Muscle of back (tissue), 3 donors: ENCODE measurements at regions not wholly inside any gene's neighbourhood (a gene's known extent, or its start where the extent isn't known, plus 50 kb on each side); places are given as distances from the start of the nearest gene placed in this dataset.
"Not testable (repeated sequence)": the region's sequence is repeated elsewhere in the genome, so short reads cannot be mapped to it uniquely, and the experiment has no call there.

Experiments
- DNase-seq, 3 donors: peaks; one replicate each; pipeline versions ENCODE4 v3.0.0 to v3.0.0-alpha.2; 2013

DNA sequence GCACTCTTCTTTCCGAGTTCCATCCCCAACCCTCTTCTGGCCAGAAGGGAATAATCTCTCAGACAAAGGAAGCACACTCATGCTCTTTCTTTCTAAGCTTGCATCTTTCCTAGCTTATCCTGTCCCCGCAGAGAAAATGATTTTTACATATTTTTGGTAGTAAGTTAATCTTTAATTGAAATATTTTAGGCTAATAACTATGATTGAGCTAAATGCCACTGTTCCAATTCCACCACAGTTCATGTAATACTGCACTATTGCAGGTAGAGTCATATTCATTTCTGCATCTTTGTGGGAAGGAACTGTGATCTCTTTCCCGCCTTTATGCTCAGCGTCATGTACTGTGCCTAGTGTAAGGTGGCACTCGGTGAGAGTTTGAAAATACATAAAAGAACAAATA, 158.9 kb upstream of the FOXG1 start:
- DNase-seq = no peak

DNA sequence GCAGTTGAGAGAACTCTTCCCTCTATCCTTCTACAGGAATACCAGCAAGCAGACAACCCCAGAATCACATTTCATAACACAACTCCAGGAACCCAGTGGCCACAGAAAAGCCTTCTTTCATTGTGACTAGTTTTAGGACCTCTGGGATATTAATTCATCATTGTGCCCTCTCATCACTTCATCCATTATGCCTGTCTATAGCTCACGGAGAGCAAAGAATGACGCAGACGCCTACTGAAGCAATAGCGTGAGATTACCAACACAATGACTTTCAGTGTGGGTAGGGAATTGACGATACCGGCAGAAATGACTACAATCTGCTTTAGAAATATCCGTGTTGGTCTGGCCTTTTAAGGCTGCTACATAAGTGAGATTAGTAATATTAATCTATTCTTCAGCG, 158.1 kb upstream of the FOXG1 start:
- DNase-seq = no peak

DNA sequence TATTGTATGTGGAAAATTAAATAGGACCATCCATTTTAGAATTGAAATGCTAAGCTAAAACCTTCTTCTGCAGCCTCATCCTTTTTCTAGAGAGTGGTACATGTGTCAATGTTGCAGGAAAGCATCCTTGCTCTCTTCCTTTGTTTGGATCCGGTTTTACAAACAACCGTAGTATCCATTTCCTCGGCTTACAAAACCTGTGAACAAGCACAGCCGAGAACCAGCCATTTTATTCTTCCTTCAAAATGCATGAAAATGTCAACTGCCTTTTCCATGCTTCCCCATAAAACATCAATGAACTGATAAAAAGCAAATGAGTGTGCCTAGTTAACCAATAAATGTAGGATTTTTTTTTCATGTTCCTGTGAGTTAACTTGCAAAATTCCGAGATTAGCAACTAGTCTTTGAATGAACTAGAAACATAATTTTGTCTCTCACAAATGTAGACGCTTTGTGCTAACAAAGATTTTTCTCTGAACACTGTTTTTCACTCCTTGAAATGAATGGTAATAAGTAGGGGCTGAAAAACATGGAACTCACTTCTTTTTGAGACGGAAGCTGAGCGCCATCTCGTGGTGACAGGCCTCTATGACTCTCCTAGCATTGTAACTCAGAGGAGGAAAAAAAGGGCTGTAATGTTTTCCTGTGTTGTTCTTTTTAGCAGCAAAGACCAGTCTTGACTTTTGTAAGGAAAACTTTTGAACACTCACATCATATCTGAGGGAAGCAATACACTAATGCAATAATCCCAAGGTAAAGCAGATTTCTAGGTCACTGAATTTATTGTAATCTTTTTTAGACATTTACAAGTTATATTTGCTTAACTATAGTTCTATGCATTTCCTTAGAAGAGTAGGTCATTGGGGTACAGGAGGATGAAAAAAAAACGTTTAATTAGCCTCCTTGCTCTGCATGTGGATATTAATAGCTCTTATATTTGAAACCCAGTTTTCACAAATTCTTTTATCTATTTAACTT, 157.4 kb upstream of the FOXG1 start:
- DNase-seq = peak; percentile 55 to 82 (median 73)

DNA sequence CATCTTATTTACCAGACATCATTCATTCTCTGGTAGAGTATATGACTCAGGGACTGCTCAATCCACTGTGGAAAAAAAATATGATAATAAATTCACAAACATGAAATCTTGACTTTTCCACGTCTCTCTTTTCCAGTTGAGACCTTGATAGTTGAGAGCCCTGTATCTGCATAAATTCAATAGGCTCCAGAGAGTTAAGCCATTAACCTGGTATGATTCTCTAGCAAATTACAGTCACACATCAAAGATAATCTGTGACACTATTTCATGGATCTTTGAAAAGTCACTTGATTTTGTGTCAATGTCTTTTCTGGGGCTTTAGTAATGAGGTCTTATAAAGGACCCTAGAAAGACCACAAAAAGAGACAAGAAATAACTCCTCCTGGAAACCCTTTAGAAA, 154.2 kb upstream of the FOXG1 start:
- no peak for DNase-seq

DNA sequence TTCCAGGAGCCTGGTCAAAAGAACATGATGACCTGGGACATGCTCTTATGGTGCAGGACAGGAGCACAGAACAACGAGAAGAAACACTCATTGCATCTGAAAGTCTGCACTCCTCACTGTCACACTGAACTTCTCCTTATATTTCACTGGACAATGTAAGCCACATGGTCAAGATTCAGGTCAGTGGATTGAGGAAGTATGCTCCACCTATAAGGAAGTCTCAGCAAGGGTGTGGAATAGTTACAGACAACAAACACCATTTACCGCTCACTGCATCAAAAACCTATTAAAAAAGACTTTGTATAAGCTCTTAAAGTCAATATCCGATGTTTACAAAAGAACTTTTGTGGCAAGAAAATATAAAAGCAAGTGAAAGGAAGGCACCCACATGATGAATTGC, 153.1 kb upstream of the FOXG1 start:
- DNase-seq = no peak

DNA sequence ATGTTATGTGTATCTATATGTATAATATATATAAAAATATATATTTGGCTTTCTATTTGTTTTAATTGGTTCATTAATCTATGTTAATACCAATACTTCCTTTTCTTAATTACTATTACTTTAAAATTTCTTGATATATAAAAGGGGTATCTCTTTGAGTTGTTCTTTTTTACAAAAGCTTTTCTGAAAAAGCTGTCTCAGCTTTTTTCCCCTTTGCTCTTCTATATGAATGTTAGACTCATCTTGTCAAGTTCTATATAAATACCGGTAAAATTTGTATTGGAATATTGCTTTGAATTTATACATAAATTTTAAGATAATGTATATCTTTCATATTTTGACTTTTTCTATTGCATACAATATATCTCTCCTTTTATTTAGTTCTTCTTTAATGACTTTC, 139.8 kb upstream of the FOXG1 start:
- DNase-seq = no peak

DNA sequence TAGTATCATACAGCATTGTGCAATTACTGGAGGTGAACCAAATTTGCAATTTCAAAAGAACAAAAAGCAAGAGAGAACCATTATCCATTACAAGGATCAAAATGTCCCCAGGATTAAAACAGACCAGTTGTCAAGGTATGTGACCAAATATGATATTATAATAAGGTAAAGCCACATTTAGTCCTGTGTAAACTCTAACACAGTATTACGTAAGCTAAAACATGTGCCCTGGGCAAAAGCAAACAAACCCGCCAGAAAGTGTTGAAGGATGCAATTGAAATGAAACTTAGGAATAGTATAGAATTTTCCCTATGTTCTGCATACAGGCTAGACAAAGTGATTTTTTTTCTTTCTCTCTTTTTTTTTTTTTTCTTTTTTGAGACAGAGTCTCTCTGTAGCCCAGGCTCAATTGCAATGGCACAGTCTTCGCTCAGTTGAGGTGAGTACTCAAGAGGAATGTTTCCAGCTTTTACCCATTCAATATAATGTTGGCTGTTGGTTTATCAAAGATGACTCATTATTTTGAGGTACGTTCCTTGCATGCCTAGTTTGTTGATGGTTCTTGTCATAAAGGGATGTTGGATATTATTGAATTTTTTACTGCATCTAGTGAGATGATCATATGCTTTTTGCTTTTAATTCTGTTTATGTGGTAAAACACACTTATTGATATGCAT, 137.1 kb upstream of the FOXG1 start:
- no peak for DNase-seq

DNA sequence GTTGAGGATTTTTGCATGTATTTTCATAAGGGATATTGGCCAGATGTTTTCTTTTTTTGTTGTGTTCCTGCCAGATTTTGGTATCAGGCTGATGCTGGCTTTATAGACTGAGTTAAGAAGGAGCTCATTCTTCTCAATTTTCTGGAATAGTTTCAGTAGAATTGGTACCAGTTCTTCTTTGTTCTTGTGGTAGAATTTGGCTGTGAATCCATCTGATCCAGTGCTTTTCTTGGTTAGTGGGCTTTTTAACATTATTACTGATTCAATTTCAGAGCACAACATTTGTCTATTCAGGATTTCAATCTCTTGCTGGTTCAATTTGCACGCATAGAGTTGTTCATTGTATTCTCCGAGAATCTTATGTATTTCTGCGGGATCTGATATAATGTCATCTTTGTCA, 136.5 kb upstream of the FOXG1 start:
- DNase-seq = no peak

DNA sequence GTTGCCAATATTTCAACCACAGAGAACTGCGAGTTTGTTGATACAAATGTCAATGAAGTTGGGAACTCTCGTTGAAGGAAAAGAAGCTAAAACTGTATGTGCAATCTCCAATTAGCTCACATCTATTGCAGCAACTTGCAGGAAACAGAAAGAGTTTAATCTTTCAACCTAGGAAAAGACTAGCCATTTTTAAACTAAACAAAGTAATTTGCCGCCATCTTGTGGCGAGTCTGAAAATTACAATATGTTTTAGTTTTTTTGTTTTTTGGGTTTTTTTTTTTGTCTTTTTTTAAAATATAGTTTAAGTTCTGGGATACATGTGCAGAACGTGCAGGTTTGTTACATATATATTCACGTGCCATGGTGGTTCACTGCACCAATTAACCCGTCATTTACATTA, 131.2 kb upstream of the FOXG1 start:
- peak; percentile 23 to 59 (median 32) for DNase-seq

DNA sequence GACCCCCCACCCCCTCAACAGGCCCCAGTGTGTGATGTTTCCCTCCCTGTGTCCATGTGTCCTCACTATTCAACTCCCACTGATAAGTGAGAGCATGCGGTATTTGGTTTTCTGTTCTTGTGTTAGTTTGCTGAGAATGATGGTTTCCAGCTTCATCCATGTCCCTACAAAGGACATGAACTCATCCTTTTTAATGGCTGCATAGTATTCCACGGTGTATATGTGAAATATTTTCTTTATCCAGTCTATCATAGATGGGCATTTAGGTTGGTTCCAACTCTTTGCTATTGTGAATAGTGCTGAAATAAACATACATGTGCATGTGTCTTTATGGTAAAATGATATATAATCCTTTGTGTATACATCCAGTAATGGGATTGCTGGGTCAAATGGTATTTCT, 130.8 kb upstream of the FOXG1 start:
- not testable (repeated sequence) for DNase-seq

DNA sequence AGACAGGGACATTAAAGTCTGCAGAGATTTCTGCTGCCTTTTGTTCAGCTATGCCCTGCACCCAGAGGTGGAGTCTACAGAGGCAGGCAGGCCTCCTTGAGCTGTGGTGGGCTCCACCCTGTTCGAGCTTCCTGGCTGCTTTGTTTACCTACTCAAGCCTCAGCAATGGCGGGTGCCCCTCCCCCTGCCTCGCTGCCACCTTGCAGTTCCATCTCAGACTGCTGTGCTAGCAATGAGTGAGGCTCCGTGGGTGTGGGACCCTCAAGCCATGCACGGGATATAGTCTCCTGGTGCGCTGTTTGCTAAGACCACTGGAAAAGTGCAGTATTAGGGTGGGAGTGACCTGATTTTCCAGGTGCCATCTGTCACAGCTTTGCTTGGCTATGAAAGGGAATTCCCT, 125.4 kb upstream of the FOXG1 start:
- not testable (repeated sequence) for DNase-seq

DNA sequence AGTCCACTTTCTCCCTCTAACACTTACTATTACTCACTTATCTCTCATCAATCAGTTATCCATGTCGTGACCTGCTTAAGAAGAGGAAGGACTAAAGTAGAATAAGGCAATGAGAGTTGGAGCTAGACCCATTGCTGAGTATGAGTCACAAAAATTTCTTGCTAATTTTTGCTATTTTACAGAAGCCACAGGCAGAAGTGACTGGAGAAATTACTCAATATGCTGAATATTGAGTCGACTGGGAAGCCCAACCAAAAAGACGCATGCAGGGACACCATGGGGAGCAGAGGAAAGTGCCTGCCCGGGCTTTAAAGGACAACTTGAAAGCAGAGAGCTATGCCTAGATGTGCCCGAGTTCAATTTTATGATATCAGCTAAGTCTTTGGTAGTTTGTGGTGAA, 115.4 kb upstream of the FOXG1 start:
- peak in 1 of 3 donors; percentile 69 for DNase-seq

DNA sequence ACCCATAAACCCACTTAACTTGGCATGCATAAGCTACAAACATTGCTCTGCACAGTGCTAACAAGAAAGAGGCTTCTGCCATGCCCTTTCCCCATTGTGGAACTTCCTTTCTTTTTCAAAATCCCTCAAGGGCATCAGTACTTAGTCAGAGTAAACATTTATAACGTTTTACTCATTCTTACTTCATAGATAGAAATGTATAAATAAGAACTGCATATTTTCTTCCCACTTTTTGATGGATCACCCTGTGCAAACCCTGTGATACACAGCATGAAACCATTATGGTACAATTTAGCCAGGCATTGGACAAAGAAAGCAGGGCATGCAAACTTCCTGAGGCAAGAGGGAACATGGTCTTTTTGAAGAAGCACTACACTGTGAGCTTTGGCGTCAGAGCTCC, 113.8 kb upstream of the FOXG1 start:
- peak in 1 of 3 donors; percentile 29 for DNase-seq

DNA sequence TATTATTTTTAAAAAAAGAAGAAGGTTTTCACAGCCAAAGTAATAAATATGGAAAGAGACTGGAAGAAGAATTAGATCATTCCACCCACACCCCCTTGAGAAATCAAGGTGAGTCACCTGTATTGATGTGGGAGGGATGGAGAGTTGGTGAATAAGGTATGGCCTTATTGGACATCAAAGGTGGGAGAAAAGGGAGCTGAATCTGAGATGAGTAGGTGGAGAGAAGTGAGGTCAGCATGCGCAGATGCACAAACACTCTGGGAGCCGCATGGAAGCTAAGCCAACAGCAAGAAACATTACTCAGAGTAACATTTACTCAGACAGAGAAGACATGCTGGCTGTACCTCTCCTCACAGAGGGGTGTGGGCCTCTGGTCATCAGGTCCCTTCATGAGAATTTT, 113.1 kb upstream of the FOXG1 start:
- DNase-seq = no peak

DNA sequence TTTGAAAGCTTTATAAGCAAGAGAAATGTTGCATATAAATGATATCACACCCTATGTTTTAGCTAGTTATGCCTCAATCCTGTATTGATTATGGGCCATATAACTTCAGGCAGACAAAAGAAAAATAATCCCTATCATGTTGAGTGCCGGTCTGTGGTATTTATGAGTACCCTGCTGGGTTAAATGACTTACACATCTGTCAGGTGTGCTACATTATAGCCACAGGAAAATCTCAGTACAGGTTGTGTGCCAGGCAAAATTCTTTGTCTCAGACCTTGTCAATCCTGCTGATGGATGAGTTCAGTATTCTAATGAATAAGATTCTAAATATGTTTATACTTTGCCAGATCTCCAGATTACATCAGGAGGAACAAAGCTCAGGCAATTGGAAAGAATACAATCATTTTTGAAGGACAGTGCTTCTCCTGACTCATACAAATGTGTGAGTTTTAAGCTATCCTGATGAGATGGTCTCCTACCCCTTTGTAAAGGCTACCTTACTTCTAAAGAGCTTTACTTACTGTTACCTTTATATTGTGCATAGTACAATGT, 109.8 kb upstream of the FOXG1 start:
- no peak for DNase-seq

DNA sequence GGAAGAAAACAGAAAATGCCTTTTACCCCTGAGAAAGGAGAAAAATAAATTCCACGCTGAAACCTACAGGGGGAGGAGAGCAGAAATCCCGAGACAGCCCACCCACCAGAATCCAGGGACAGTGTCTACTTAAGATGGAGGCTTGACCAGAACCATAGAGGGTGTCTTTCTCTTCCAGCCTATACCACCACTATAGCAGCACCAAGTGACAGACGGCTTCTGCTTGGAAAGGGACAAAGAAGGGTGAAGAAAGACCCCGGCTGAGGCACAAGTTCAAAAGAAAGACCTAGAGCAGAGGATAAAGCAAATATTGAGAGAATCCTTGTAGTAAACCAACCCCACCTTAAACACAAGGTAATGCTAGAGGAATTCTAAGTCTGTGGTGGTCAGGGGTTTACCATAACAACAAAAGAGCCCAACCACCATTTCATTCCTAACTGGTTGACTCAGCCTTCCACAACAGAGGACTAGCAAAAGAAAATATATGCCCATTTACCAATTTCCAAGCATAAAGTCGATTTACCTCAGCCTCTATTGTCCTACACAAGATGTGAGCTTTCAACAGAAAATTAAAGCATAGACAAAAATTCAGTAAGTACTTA, 105.3 kb upstream of the FOXG1 start:
- peak in 1 of 3 donors; percentile 80 for DNase-seq

DNA sequence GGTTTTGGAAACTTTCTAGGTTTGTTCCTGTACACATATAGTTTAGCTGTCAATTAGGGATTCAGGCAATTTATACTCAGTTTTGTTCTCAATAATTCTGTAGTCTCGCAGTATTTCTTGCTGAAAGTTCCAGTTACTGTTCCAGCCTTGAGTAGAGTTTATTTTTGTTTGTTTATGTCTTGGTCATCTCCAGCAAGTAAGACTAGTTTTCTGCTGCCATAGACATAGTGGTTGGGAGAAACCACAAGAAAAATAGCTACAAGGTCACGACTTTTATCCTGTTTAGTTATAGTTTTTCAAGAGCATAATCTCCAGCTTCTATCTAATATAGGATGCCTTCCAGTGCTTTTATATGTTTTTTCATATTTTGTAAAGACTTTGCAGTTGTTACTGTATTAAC, 99.6 kb upstream of the FOXG1 start:
- DNase-seq = no peak

DNA sequence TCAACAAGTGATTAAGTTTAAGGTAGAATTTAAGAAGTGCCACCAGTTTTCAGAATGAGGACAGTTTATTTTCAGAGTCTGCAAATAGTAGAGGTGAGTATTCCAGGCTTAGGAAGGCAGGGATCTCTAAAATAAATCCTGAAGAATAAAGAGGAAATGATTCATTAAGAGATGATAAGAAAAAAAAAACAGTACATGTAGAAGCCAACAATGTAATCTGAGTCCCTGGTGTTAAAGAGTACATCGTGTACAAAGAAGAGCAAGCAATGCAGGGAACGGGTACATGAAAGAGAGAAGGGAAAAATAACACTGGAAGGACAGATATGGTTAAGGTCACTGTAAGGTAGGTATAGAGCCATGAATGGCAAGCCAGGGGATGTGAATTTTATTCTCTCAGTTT, 95.2 kb upstream of the FOXG1 start:
- DNase-seq = no peak

DNA sequence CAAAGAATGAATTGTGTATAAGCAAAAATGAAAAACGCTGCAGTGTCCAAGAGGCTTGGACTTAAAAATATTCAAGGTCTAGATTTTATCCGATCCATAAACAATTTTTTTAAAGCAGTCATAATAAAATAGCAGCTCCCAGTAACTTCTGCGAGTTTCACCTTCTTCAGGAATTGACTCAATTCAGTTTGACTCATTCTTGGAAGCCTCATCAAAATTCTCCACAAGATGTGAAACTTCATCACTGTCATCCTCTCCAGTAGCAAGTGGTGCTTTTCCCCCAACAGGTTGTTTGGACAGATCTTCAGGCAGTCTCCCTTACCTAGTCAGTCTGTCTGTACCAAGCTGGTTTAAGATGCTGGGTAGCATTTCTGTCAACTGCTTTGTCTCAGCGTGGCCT, 93.5 kb upstream of the FOXG1 start:
- no peak for DNase-seq

DNA sequence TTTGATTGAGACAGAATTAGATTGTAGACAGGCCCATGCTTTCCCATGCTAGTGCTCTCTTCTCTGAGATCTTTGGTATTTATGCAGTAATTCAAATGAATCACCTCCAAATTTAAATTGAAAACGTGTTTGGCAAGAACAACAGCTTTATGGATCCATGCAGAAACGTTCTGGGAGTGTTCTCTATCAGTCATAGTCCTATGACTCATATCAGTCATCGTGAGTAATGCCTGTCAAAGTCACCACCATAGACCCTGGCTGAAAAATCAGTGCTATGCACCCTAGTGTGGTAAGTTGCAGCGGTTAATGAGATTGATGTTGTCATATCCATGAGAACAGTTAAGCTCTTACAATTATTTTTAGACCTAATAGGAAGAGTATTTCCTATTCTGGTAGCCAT, 90.1 kb upstream of the FOXG1 start:
- DNase-seq = peak in 1 of 3 donors; percentile 66

DNA sequence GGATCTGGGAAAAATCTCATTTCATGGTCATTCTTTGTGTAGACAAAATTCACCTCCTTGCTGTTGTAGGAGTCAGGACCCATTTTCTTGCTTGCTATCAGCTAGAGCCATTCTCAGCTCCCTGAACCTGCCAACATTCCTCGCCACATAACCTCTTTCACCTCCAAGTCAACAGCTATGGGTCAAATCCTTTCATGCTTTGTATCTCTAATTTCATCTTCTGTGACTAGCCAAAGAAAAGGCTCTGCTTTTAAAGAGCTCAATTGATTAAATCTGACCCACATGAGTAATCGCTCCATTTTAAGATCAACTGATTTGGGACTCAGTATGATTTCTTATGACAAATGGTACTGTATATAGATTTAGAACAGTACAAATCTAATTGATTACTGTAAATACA, 89.2 kb upstream of the FOXG1 start:
- no peak for DNase-seq

DNA sequence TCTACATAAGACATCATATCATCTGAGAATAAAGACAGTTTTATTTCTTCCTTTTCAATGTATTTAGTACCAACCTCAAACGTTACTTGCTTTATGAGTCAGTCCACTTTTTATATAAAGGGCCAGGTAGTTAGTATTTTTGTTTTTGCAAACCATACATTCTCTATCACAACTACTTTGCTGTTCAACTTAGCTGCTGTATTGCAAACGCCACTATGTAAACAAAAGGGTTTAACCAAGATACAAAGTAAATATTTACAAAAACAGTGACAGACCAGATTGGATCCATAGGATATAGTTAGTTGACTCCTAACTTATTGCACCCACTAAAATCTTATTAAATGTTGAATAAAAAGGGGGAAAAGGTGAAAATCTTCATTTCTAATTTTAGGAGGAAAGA, 87.7 kb upstream of the FOXG1 start:
- no peak for DNase-seq

DNA sequence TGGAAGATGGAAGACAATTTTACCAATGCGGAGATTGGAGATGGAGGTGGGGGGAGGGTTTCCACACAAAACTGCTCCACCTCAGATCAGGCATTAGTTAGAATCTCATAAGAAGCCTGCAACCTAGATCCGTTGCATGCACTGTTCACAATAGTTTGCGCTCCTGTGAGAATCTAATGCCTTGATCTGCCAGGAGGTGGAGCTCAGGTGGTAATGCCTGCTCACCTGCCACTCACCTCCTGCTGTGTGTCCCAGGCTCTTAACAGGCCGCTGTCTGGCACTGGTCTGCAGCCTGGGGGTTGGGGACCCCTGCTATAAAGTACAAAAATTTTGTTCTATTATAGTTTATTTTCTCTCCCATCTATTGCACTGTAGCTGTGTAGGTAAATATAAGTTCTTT, 84.9 kb upstream of the FOXG1 start:
- DNase-seq = no peak
